H1 (cell line): ENCODE measurements at regions not wholly inside any gene's neighbourhood (a gene's known extent, or its start where the extent isn't known, plus 50 kb on each side); places are given as distances from the start of the nearest gene placed in this dataset.

Experiments used
- CTCF ChIA-PET: fragments of 300-600 bp; sonication (Branson Sonifier 250); formaldehyde crosslinking; loops from one replicate; lab custom pipeline; 2021; ENCODE audit not compliant: partially characterized antibody; lab: Charles Lee
- POLR2A ChIA-PET: fragments of 300-600 bp; sonication (Branson Sonifier 250); formaldehyde crosslinking; loops from one replicate; lab custom pipeline; 2021; ENCODE audit warnings: inconsistent platforms; ENCODE audit not compliant: partially characterized antibody; lab: Charles Lee
- DNase-seq, 2 experiments: peaks; one replicate each; pipeline versions ENCODE4 v3.0.0 to v3.0.0-alpha.2; 2010 to 2022; ENCODE audit warnings: low spot score in 2 of 2, low read depth in 1 of 2, mixed read lengths in 1 of 2
- FAIRE-seq: peaks from 2 replicates; lab custom pipeline; 2011; peaks lifted over from hg19 to GRCh38; lab: Jason Lieb, UNC
- H2AFZ ChIP-seq: 2 replicates; pipeline ENCODE4 v1.8.1; 2012; ENCODE audit warnings: low read length, inconsistent platforms
- H2AK5ac ChIP-seq: 2 replicates; pipeline ENCODE4 v1.6.1; 2013; ENCODE audit warnings: low read depth, low read length
- H2BK120ac ChIP-seq: replicated peaks from 2 replicates; pipeline ENCODE3; 2013; ENCODE audit warnings: low read depth, low read length, inconsistent platforms
- H2BK12ac ChIP-seq: 2 replicates; pipeline ENCODE4 v1.6.1; 2013; ENCODE audit warnings: low read depth, low read length
- H2BK15ac ChIP-seq: 2 replicates; pipeline ENCODE4 v1.6.1; 2013; ENCODE audit warnings: low read length
- H2BK20ac ChIP-seq: 2 replicates; pipeline ENCODE4 v1.6.1; 2013; ENCODE audit warnings: low read length
- H2BK5ac ChIP-seq: 2 replicates; pipeline ENCODE4 v1.6.1; 2013; ENCODE audit warnings: low read depth, low read length
- H3K14ac ChIP-seq: 2 replicates; pipeline ENCODE4 v1.6.1; 2013; ENCODE audit warnings: inconsistent platforms; ENCODE audit not compliant: insufficient read length
- H3K18ac ChIP-seq: 2 replicates; pipeline ENCODE4 v1.6.1; 2013; ENCODE audit warnings: low read length; ENCODE audit errors: extremely low read depth
- H3K23ac ChIP-seq: 2 replicates; pipeline ENCODE4 v1.6.1; 2013; ENCODE audit warnings: inconsistent platforms; ENCODE audit not compliant: insufficient read length
- H3K23me2 ChIP-seq: 2 replicates; pipeline ENCODE4 v1.6.1; 2013; ENCODE audit warnings: low read depth, low read length
- H3K27ac ChIP-seq: 2 replicates; pipeline ENCODE4 v1.6.1; 2011; ENCODE audit warnings: low read depth, low read length, inconsistent platforms
- H3K27me3 ChIP-seq, 4 experiments: replicated peaks in 1 of 4; 1 replicate in 1 of 4; 2 replicates in 3 of 4; pipeline versions ENCODE4 v1.6.1 to v1.8.1; 2011 to 2013; ENCODE audit warnings: low read length in 3 of 4, mild to moderate bottlenecking in 3 of 4, inconsistent platforms in 2 of 4, mixed read lengths in 2 of 4, moderate library complexity in 1 of 4; ENCODE audit not compliant: control insufficient read depth in 3 of 4, insufficient read depth in 3 of 4; ENCODE audit errors: extremely low read depth in 1 of 4
- H3K36me3 ChIP-seq, 4 experiments: 2 replicates each; pipeline versions ENCODE4 v1.6.1 to v1.8.1; 2011 to 2013; ENCODE audit warnings: mild to moderate bottlenecking in 4 of 4, low read length in 3 of 4, moderate library complexity in 2 of 4, control low read depth in 1 of 4, inconsistent platforms in 1 of 4; ENCODE audit not compliant: insufficient read depth in 4 of 4, control insufficient read depth in 2 of 4
- H3K4ac ChIP-seq: replicated peaks from 2 replicates; pipeline ENCODE3; 2013; ENCODE audit warnings: low read length, low read depth, mixed read lengths, inconsistent platforms; ENCODE audit not compliant: insufficient read length
- H3K4me1 ChIP-seq, 4 experiments: replicated peaks in 1 of 4; 1 replicate in 1 of 4; 2 replicates in 3 of 4; pipeline versions ENCODE4 v1.6.1 to v1.8.1; 2011 to 2013; ENCODE audit warnings: low read length in 3 of 4, inconsistent platforms in 2 of 4, mixed read lengths in 1 of 4; ENCODE audit not compliant: insufficient read depth in 4 of 4, control insufficient read depth in 3 of 4
- H3K4me2 ChIP-seq, 2 experiments: 2 replicates each; pipeline versions ENCODE4 v1.6.1 to v1.8.1; 2011 to 2013; ENCODE audit warnings: low read depth in 2 of 2, low read length in 2 of 2, control low read depth in 1 of 2, inconsistent platforms in 1 of 2, mild to moderate bottlenecking in 1 of 2; ENCODE audit not compliant: insufficient read depth in 1 of 2
- H3K4me3 ChIP-seq, 4 experiments: fragments of 200-600, 300-600 bp in 1 of 4; sonication (generic), shearing (Covaris generic), sonication (Bioruptor Twin) in 1 of 4; 2 replicates each; pipeline versions ENCODE4 v1.5.1 to v1.8.1; 2011 to 2016; ENCODE audit warnings: low read length in 4 of 4, low read depth in 3 of 4, control low read depth in 2 of 4, inconsistent platforms in 2 of 4, mild to moderate bottlenecking in 2 of 4, mixed read lengths in 1 of 4, moderate library complexity in 1 of 4; ENCODE audit not compliant: insufficient read depth in 2 of 4; ENCODE audit errors: extremely low read depth in 1 of 4
- H3K56ac ChIP-seq: replicated peaks from 2 replicates; pipeline ENCODE3; 2013; ENCODE audit warnings: low read depth, mild to moderate bottlenecking, mixed read lengths, low read length, inconsistent platforms; ENCODE audit not compliant: insufficient read length
- H3K79me1 ChIP-seq: 2 replicates; pipeline ENCODE4 v1.6.1; 2013; ENCODE audit warnings: low read depth, low read length, control low read depth
- H3K79me2 ChIP-seq, 2 experiments: 2 replicates each; pipeline versions ENCODE4 v1.6.1 to v1.8.1; 2012 to 2013; ENCODE audit warnings: low read length in 2 of 2, mild to moderate bottlenecking in 2 of 2, inconsistent platforms in 1 of 2; ENCODE audit not compliant: insufficient read depth in 2 of 2, control insufficient read depth in 1 of 2
- H3K9ac ChIP-seq, 4 experiments: replicated peaks in 1 of 4; 1 replicate in 1 of 4; 2 replicates in 3 of 4; pipeline versions ENCODE4 v1.6.1 to v1.8.1; 2011 to 2013; ENCODE audit warnings: low read depth in 3 of 4, low read length in 3 of 4, control low read depth in 2 of 4, mild to moderate bottlenecking in 2 of 4, moderate library complexity in 2 of 4, inconsistent platforms in 1 of 4; ENCODE audit errors: extremely low read depth in 1 of 4
- H3K9me3 ChIP-seq, 2 experiments: 2 replicates each; pipeline versions ENCODE4 v1.6.1 to v1.8.1; 2012 to 2013; ENCODE audit warnings: mild to moderate bottlenecking in 2 of 2, moderate library complexity in 2 of 2, control low read depth in 1 of 2, inconsistent platforms in 1 of 2, low read depth in 1 of 2, low read length in 1 of 2, mixed read lengths in 1 of 2; ENCODE audit not compliant: insufficient read depth in 2 of 2
- H4K20me1 ChIP-seq, 2 experiments: replicated peaks in 1 of 2; 2 replicates each; pipeline versions ENCODE3 to v1.8.1; 2011 to 2013; ENCODE audit warnings: inconsistent platforms in 2 of 2, low read length in 2 of 2, mild to moderate bottlenecking in 1 of 2; ENCODE audit not compliant: insufficient read depth in 2 of 2, control insufficient read depth in 1 of 2
- H4K5ac ChIP-seq: 2 replicates; pipeline ENCODE4 v1.6.1; 2013; ENCODE audit warnings: low read length, low read depth, mixed read lengths, inconsistent platforms; ENCODE audit not compliant: insufficient read length
- H4K8ac ChIP-seq: 2 replicates; pipeline ENCODE4 v1.8.0; 2013; ENCODE audit warnings: mild to moderate bottlenecking, moderate library complexity, low read length, inconsistent platforms; ENCODE audit not compliant: insufficient read depth; ENCODE audit errors: extremely low read depth
- H4K91ac ChIP-seq: replicated peaks from 2 replicates; pipeline ENCODE3; 2013; ENCODE audit warnings: low read length, mixed read lengths, inconsistent platforms; ENCODE audit not compliant: insufficient read length
- BRCA1 ChIP-seq: IDR thresholded peaks from 2 replicates; pipeline ENCODE4 v1.6.1; 2012; ENCODE audit warnings: low read depth, low read length, improper control_type of control experiment
- CBX8 ChIP-seq: fragments of 300-800, 300-1000 bp; sonication (generic); IDR thresholded peaks from 2 replicates; pipeline ENCODE4 v1.7.1; 2016; ENCODE audit warnings: low read depth, low read length, borderline replicate concordance
- CHD2 ChIP-seq: IDR thresholded peaks from 2 replicates; pipeline ENCODE4 v1.6.1; 2012; ENCODE audit warnings: low read length, improper control_type of control experiment
- HDAC6 ChIP-seq: IDR thresholded peaks from one replicate; pipeline ENCODE4 v1.7.1; 2012; ENCODE audit warnings: low read depth, mild to moderate bottlenecking, inconsistent platforms, low read length, moderate library complexity
- NRF1 ChIP-seq: IDR thresholded peaks from 2 replicates; pipeline ENCODE4 v1.6.1; 2011; ENCODE audit warnings: mild to moderate bottlenecking, low read depth, low read length, improper control_type of control experiment
- POLR2A ChIP-seq, 2 experiments: IDR thresholded peaks; 1 replicate in 1 of 2; 2 replicates in 1 of 2; pipeline ENCODE4 v1.6.1; 2011; ENCODE audit warnings: low read depth in 2 of 2, low read length in 2 of 2, mild to moderate bottlenecking in 2 of 2; ENCODE audit errors: control extremely low read depth in 1 of 2
- POLR2AphosphoS5 ChIP-seq: IDR thresholded peaks from 2 replicates; pipeline ENCODE4 v1.6.1; 2011; ENCODE audit warnings: low read depth, low read length
- SIN3A ChIP-seq, 2 experiments: IDR thresholded peaks in 1 of 2; conservative IDR thresholded peaks in 1 of 2; 2 replicates each; pipeline ENCODE4 v1.6.1; 2011 to 2012; ENCODE audit warnings: low read length in 2 of 2, improper control_type of control experiment in 1 of 2, low read depth in 1 of 2, mild to moderate bottlenecking in 1 of 2
- SP2 ChIP-seq: IDR thresholded peaks from 2 replicates; pipeline ENCODE4 v1.6.1; 2012; ENCODE audit warnings: mild to moderate bottlenecking, low read length, inconsistent platforms
- TAF7 ChIP-seq: optimal IDR thresholded peaks from 2 replicates; pipeline ENCODE3; 2011; ENCODE audit warnings: low read depth, mild to moderate bottlenecking, inconsistent platforms, low read length, moderate library complexity, borderline replicate concordance
- TEAD4 ChIP-seq: IDR thresholded peaks from 2 replicates; pipeline ENCODE4 v1.6.1; 2012; ENCODE audit warnings: low read depth, low read length, inconsistent platforms, mixed read lengths
- ZNF274 ChIP-seq: IDR thresholded peaks from 2 replicates; pipeline ENCODE4 v1.7.0; 2012; ENCODE audit warnings: low read length, borderline replicate concordance; ENCODE audit errors: extremely low read depth
- WGBS, 2 experiments: shearing (Covaris generic) in 1 of 2; methylation state at CpG; one replicate each; pipeline versions ENCODE4 v1.1.6 to v1.1.7; 2013 to 2015; ENCODE audit warnings: low lambda C conversion rate in 2 of 2, mixed read lengths in 2 of 2, inconsistent platforms in 1 of 2, low coverage in 1 of 2, missing lambda C conversion rate in 1 of 2; ENCODE audit not compliant: insufficient replicate concordance in 2 of 2, insufficient coverage in 1 of 2, insufficient read length in 1 of 2; ENCODE audit errors: extremely low coverage in 1 of 2, missing lambda C conversion rate in 1 of 2; 5-methylcytosine and 5-hydroxymethylcytosine counted together
- TF ChIP-seq, protein P1 (sequence below): IDR thresholded peaks from 2 replicates; pipeline ENCODE4 v1.6.1; 2012; ENCODE audit warnings: low read length, inconsistent platforms

DNA sequence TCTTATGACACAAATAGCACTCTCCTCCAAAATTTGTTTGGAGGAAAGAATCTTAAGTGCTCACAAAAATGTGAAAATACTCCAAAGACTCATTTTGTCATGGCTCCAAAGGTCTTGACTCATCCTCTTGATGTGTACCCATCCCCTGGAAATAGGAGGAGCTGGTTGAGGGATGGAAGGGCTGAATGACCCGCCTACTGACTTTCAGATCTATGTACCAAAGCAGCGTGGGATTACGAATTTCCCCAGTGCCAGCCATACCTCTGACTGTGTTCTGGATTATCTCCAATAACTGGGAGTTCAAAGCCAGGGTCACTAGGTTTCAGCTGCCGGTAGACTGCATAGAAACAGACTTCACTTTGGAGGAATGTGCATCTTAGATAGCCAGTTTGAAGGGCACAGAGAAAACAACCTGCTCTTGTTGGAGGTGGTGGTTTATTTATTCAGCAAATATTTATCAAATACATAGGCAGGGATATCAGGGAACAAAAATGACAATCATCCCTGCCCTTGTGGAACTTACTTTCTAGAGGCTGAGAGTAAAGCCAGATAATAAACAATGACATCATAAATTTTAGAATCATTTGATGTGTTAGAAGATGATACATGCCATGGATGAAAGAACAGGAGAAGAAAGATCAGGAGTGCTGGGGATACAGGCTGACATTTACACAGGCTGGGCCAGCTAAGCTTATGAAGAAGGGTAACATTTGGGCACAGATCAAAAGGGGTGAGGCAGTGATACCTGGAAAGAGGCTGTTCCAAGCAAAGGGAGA, 246.6 kb downstream of the TBXT start:
- Histone ChIP-seq H3K14ac (no peak overlapping the region), H2BK15ac (no peak overlapping the region), H4K20me1 (no peaks in the 10 kb centered on the region), H3K9ac (no peak overlapping the region), H3K27ac (no peak overlapping the region), H4K8ac (no peak overlapping the region), H4K91ac (no peak overlapping the region), H2AK5ac (no peak overlapping the region), H3K23ac (no peak overlapping the region), H4K5ac (no peak overlapping the region), H3K27me3 (no peaks in the 10 kb centered on the region; a peak in 1 of 7 replicates), H3K4me1 (no peaks in the 10 kb centered on the region), H3K18ac (no peak overlapping the region), H3K4ac (no peak overlapping the region), H3K4me2 (no peak overlapping the region), H2BK5ac (no peak overlapping the region), H3K4me3 (no peak overlapping the region), H3K79me1 (no peaks in the 10 kb centered on the region), H3K9me3 (no peaks in the 10 kb centered on the region), H2BK120ac (no peak overlapping the region), H2BK20ac (no peak overlapping the region), H3K23me2 (no peaks in the 10 kb centered on the region), H2BK12ac (no peak overlapping the region), H3K79me2 (no peaks in the 10 kb centered on the region), H2AFZ (no peak overlapping the region), H3K36me3 (no peaks in the 10 kb centered on the region), H3K56ac (no peak overlapping the region)
- DNase-seq (no peak), FAIRE-seq (no peak)
- 85% methylated on average over 4 of the region's 4 CpGs; no CpG with 5 or more reads in 1 of the 2 experiments for WGBS, 2 experiments
- ChIA-PET POLR2A (no interaction called here), CTCF (interaction anchor here (1.4 kb wide), 1 partner anchor 31 kb away, joined by 3 read pairs; no protein-coding TSS in a partner anchor)
- TF ChIP-seq BRCA1 = no peak
- TF ChIP-seq CHD2 = no peak
- TF ChIP-seq, protein P1, sequence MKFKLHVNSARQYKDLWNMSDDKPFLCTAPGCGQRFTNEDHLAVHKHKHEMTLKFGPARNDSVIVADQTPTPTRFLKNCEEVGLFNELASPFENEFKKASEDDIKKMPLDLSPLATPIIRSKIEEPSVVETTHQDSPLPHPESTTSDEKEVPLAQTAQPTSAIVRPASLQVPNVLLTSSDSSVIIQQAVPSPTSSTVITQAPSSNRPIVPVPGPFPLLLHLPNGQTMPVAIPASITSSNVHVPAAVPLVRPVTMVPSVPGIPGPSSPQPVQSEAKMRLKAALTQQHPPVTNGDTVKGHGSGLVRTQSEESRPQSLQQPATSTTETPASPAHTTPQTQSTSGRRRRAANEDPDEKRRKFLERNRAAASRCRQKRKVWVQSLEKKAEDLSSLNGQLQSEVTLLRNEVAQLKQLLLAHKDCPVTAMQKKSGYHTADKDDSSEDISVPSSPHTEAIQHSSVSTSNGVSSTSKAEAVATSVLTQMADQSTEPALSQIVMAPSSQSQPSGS = no peak
- no peak for TF ChIP-seq NRF1
- no peak for TF ChIP-seq HDAC6
- no peak for TF ChIP-seq CBX8
- no peak for TF ChIP-seq POLR2AphosphoS5
- TF ChIP-seq TAF7 = no peak
- TF ChIP-seq ZNF274 = no peak
- TF ChIP-seq TEAD4 = no peak
- no peak for TF ChIP-seq SIN3A (conservative IDR thresholded peaks at IDR 0.05 in 1 of 2, IDR thresholded peaks at IDR 0.05 in 1 of 2; ENCODE audit: low read depth in 1 of 2, low read length in 2 of 2)
- no peak for TF ChIP-seq POLR2A (IDR thresholded peaks at IDR 0.05; ENCODE audit: control extremely low read depth in 1 of 2, low read depth in 2 of 2, low read length in 2 of 2)
- TF ChIP-seq SP2 = no peak
